Muscle of arm (tissue), 1 donor: ENCODE measurements at regions not wholly inside any gene's neighbourhood (a gene's known extent, or its start where the extent isn't known, plus 50 kb on each side); places are given as distances from the start of the nearest gene placed in this dataset.

Experiments used
- DNase-seq: peaks from one replicate; pipeline ENCODE4 v3.0.0-alpha.2; 2013

- no peak for DNase-seq
These were observed 66.7 kb downstream of the BARHL2 start for GRCh38 chr1:90650401-90650800.

GRCh38 chr1:90640325-90640724 lies 76.8 kb downstream of the BARHL2 start:
- no peak for DNase-seq

GRCh38 chr1:90622666-90623065 lies 94.4 kb downstream of the BARHL2 start:
- no peak for DNase-seq

GRCh38 chr1:90621986-90622385 lies 95.1 kb downstream of the BARHL2 start:
- DNase-seq, result no peak

- no peak for DNase-seq
These were observed 100.7 kb downstream of the BARHL2 start for GRCh38 chr1:90616395-90616794.

- DNase-seq, result no peak
These were observed 102.2 kb downstream of the BARHL2 start for GRCh38 chr1:90614872-90615271.

- DNase-seq, result no peak
These were observed 103.7 kb downstream of the BARHL2 start for GRCh38 chr1:90613371-90613770.

GRCh38 chr1:90612033-90612432 lies 105.1 kb downstream of the BARHL2 start:
- no peak for DNase-seq

GRCh38 chr1:90607736-90608135 lies 109.4 kb downstream of the BARHL2 start:
- DNase-seq, result no peak

- DNase-seq, result no peak
These were observed 112.0 kb downstream of the BARHL2 start for GRCh38 chr1:90605070-90605469.

GRCh38 chr1:90593312-90593711 lies 123.8 kb downstream of the BARHL2 start:
- no peak for DNase-seq

- DNase-seq, result no peak
These were observed 125.1 kb downstream of the BARHL2 start for GRCh38 chr1:90591970-90592356.

- DNase-seq, result no peak
These were observed 125.6 kb downstream of the BARHL2 start for GRCh38 chr1:90591355-90591969.

- DNase-seq, result no peak
These were observed 136.9 kb downstream of the BARHL2 start for GRCh38 chr1:90580176-90580575.

GRCh38 chr1:90579212-90579802 lies 137.8 kb downstream of the BARHL2 start:
- peak; percentile 3 for DNase-seq

- DNase-seq, result no peak
These were observed 142.3 kb downstream of the BARHL2 start for GRCh38 chr1:90574692-90575370.

GRCh38 chr1:90573736-90574135 lies 143.4 kb downstream of the BARHL2 start:
- no peak for DNase-seq

- no peak for DNase-seq
These were observed 144.7 kb downstream of the BARHL2 start for GRCh38 chr1:90572446-90572845.

- no peak for DNase-seq
These were observed 148.7 kb downstream of the BARHL2 start for GRCh38 chr1:90568436-90568835.

- no peak for DNase-seq
These were observed 152.9 kb downstream of the BARHL2 start for GRCh38 chr1:90564164-90564563.

- DNase-seq, result no peak
These were observed 154.2 kb downstream of the BARHL2 start for GRCh38 chr1:90562892-90563291.

GRCh38 chr1:90561911-90562310 lies 155.2 kb downstream of the BARHL2 start:
- DNase-seq, result no peak

- DNase-seq, result no peak
These were observed 155.9 kb downstream of the BARHL2 start for GRCh38 chr1:90561103-90561783.
